NOMO-1 treated with DMSO at 0.1 percent for 48 hours (cell line): ENCODE measurements at regions not wholly inside any gene's neighbourhood (a gene's known extent, or its start where the extent isn't known, plus 50 kb on each side); places are given as distances from the start of the nearest gene placed in this dataset.

Source experiments
- DNase-seq: peaks from one replicate; lab custom pipeline; 2025; ENCODE audit not compliant: unreplicated experiment; lab: John Stamatoyannopoulos, UW

DNA sequence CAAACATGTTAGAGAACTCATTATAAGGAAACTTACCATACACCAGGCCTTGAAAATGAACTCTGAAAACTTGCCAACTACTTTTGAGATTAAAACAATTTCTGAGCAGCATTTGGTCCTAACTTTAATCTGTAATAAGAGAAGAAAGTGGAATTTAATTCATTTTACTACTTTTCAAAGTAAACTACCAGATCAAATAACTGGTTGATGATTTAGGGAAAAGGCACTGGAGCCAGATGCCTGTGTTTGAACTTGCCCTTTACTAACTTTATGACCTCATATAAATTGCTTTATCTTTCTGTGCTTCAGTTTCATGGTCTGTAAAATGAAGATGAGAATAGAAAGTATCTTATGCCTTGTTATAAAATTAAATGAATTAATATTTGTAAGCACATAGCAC is 159.9 kb upstream of the PCDH18 start:
- no peak for DNase-seq

- no peak for DNase-seq
These were observed 156.4 kb upstream of the PCDH18 start for GRCh38 chr4:137688651-137689050.

- no peak for DNase-seq
These were observed 153.1 kb upstream of the PCDH18 start for GRCh38 chr4:137685357-137685756.

DNA sequence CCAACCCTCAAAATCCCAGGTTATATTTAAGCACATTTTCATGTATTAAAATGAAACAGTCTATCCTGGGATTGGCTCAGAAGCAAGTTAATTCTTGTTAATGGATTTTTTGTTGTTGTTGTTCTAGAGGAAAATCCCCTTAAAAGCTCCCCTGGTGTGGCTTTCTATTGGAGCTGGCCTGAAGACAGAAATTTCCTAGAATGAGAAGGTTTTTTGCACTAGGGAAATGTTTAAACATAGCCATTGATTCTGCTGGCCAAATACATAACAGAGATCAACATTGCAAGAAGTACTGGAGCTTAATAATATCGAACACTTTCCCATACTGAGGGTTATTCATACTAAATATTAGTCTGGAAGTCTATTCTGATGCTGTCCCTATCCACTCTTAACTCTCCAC is 148.8 kb upstream of the PCDH18 start:
- no peak for DNase-seq

GRCh38 chr4:137678796-137679195 is 146.5 kb upstream of the PCDH18 start:
- no peak for DNase-seq

DNA sequence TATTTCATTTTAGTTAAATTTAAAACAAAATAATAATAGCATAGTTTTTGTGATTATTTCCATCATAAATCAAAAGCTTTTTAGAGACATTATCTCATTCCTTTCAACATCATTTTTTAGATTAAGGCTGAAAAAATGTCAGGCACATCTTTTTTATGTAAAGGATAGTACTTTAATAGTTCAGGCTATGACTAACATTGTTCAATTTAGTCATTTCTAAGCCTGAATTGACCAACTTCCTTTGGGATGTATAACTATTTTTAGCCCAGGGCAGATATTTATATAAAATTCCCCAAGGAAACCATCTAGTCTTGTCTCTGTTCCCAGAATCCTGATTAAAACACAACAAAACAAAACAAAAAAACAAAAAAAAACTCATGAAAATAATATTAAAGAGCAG is 145.6 kb upstream of the PCDH18 start:
- DNase-seq: no peak

- DNase-seq: no peak
These were observed 144.2 kb upstream of the PCDH18 start for GRCh38 chr4:137676357-137676998.

DNA sequence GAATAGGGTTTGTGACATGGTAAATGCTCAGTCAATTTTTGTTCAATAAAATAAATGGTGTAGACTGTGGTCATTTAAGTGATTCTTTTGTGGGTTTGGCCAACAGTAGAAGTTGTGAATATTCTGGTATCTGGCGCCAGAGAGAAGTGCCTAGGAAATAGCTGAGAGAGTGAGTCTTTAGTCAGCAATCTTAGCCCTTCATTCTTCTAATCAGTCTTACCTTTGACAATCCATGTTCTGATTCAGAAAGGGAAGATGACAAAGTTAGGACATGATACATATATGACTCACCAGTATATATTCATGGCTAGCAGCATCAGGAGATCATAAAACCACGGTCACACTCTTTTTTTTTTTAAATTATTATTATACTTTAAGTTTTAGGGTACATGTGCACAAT is 141.8 kb upstream of the PCDH18 start:
- DNase-seq: no peak

DNA sequence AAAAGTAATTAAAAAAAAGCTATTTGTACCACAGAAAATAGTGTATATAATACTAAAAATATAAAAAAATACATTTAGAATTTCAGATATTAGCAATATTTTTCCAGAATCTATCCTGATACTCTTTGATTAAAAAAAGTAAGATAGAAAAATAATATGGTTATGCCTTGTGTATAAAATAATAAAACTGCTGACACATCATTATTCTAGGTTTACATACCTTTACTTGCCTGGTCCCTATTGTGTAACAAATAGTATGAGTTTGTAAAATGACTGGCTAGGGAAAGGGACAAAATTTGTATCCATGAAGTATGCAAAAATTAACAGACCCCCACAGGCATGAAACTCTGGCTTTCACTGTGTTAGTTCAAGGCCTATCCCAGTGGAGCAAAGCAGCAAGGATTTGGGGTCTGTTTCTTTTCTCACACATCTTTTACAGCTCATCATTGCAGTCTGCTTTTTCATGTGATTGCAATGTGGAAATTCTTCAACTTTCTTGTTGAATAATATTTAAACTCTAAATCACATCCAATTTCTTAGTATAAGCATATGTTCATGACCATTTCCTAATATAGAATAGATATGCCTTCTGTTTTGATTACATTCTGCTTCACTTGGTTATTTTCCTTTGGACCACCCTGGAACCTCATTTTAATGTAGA is 136.7 kb upstream of the PCDH18 start:
- no peak for DNase-seq

- no peak for DNase-seq
These were observed 132.1 kb upstream of the PCDH18 start for GRCh38 chr4:137664416-137664815.

DNA sequence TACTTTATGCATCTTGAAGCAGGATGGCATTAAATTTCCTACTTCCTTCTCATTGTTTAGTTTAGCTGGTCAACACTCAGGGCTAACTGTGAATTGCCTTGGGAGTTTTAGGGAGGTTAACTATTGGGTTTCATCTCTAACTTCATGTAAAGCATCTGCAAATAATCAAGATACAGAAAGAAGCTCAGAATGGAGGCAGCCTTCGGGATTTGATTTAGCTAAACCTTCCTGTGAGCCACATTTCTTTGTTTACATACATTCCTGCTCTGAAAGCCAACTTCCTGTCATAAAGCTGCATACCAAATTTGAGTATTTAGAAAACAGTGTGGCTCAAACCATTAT is 131.7 kb upstream of the PCDH18 start:
- DNase-seq: no peak

DNA sequence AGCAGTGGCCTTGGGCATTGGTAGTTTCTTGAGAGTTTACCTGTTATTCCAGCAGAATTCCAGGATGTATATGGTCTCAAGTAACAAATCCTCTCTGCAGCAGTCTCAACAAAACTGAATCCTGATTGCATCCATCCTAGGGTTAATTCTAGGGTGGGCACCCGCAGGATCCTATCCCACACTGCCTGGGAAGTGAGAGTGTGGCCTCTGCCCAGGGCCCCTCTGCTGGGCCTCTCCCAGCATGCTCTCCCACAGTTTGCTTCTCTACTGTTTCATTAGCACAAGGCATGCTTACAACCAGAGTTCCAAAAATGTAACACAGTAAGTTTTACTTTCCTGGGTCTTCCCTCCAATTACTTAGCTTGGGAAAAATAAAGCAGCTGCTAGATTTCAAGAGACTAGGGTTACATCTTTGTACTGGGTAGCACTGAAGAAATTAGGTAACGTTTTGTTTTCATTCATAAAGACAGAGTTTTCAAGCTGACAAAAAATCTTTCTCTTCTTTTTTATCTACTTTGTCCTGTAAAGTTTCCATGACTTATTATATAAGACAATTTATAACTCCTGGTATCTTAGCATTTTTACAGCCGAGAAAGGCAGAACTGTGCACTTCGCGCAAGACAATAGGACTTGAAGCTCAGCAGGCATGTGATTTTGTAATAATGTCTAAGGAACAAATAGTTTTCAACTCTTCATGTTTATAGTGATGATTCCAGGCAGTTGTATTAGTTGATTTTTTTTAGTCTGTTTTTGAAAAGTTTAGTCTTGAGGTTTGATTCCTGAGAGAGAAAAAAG is 131.2 kb upstream of the PCDH18 start:
- no peak for DNase-seq

DNA sequence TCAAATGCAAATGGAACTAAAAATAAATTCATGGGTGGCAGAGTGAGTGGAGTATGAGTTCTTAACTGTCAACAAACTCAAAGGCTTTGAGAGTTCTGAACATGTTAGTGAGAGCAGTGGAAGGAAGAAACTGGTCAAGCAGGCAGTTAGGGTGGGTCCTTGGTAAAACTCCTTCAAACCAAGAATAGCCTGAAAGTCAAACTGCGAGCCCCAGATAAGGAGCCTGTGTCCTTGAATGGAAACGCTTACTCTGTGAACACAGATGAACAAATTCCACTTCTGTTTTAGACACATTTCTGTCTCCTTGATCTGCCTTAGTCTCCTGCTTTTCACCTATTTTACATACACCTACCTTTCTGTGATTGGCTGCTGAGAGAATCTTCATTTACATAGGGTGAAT is 129.4 kb upstream of the PCDH18 start:
- no peak for DNase-seq

GRCh38 chr4:137660211-137660610 is 127.9 kb upstream of the PCDH18 start:
- DNase-seq: no peak

DNA sequence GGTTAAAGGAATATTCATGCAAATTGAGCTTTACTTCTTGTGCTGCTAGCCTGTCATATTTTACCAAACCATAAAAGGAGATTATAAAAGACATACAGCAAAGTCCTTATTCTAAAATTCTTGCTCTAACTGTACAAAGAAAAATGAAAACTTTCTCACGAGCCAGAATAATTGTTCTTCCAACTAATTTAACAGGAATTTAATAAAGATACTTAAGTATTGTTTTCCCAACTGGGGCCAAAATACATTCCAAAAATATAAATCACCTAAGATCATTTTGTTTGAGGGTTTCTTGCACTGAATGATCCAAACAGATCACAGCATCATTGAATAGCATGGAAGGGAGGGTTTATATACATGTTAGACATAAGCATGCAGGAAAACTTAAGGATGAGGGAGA is 127.1 kb upstream of the PCDH18 start:
- DNase-seq: no peak

- no peak for DNase-seq
These were observed 124.4 kb upstream of the PCDH18 start for GRCh38 chr4:137656661-137657060.

DNA sequence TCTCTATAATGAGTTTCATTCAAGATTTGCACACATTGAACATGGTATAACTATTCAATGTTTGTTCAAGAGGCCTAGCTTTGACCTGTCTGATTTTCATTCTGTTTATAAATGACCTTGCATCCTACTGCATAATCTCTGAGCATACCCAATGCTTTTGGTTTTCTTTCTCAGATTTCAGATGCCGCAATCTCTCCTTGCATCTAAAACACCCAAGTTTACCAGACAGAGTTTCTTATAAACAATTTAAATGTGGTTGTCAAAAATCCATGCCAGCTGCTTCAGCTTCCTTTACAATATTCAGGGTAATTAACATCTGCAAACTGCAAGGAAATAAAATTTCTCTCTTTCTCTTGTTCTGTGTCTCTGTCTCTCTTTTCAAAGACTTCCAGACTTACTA is 123.0 kb upstream of the PCDH18 start:
- no peak for DNase-seq

- DNase-seq: no peak
These were observed 118.8 kb upstream of the PCDH18 start for GRCh38 chr4:137651128-137651527.

GRCh38 chr4:137649711-137650450 is 117.6 kb upstream of the PCDH18 start:
- DNase-seq: no peak

DNA sequence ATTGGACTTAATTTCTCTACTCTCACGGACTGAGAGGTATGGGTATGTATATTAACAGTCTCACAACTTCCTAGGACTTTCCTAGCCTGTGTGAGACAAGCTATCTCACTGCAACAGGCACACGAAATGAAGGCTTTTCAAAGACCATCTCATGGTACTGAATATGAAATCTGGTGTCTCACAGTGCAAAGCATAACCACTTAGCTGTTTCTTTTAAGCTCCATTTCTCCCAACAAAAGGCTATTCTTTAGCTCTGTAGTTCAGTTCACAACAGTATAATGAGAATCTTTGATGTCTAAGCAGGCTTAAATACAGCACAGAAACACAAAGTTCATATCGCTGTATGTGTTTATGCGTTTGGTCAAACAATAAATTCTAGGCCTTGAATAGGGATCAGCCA is 116.2 kb upstream of the PCDH18 start:
- DNase-seq: no peak

- DNase-seq: no peak
These were observed 115.1 kb upstream of the PCDH18 start for GRCh38 chr4:137647375-137647774.

DNA sequence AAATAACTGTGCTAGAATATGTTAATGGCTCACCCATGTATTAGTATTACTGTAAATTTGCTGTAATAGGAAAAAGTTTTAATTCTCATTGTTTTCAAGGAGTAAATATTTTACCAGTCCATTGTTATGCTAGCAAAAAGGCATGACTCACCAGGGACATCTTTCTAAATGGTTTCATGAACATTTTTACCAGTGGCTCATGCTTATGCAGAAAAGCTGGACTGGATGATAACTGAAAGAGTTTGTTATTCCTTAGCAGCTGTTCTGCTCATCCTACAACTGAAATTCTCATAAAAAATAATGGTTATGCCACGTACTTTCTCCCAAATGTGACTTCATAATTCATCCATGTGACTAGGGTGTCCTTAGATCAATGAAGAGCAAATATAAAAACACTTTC is 111.9 kb upstream of the PCDH18 start:
- no peak for DNase-seq
